ENCODE measurements at regions not wholly inside any gene's neighbourhood (a gene's known extent, or its start where the extent isn't known, plus 50 kb on each side); places are given as distances from the start of the nearest gene placed in this dataset.
"Not testable (repeated sequence)": the region's sequence is repeated elsewhere in the genome, so short reads cannot be mapped to it uniquely, and the experiment has no call there.

GRCh38 chr7:16369855-16370254 lies 51.5 kb downstream of the CRPPA start:
- no peak for DNase-seq

DNA sequence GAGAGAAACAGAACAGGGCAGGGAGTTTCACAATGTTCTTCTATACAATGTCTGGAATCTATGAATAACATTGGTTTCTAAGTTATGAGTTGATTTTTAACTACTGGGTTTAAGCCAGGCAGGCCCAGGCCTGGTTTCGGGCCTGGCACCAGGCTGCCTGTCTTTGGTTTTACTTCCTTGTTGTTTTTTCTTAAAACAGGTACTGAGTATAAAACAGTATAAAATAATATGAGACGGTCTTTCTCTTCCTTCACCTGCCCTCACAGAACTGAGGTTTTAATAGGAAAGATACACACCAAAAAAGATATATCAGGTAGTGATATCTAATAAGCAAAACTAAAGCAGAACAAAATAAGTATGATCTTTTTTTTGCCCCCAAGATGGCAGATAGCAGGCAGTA lies 52.0 kb downstream of the CRPPA start:
- not testable (repeated sequence) for DNase-seq

- DNase-seq: no peak
Measured at GRCh38 chr7:16368885-16369284, 52.5 kb downstream of the CRPPA start.

DNA sequence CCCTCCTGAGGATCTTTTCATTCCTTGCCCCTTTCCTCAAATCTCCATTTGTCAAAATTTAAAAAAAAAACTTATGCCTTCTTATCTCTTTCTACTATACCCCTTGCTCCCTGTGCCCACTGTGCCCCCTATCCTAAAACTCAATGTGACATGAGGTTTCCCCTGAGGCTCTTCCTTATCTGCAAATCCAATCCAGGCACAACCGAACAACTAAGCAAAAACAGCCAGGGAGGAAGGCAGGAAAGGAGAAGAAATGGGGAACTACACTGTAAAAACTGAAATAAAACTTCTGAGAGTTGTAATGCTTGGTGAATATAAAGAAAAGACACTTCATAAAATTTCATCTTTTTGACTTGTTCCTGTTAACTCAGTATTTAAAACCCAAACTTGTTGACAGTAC lies 54.2 kb downstream of the CRPPA start:
- no peak for DNase-seq

GRCh38 chr7:16365952-16366351 lies 55.4 kb downstream of the CRPPA start:
- DNase-seq: no peak

DNA sequence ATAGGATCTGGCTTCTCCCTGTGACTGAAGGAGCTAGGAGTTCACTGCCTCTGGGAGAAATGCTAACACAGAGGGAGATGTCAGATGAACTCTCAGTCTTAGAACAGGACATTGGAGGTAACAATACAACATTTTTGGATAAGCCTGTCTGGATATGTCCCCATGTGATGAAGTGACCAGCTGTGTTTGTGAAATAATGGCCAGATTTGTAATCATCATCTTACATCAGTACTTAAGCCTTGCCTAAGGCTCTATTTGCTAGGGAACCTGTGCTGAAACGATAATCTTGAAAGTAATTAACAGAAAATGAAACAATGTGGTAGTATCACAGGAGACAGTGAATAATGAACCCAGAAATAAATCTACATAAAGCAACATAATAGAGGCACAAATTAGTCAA lies 56.2 kb downstream of the CRPPA start:
- DNase-seq: no peak

GRCh38 chr7:16359216-16359615 lies 62.1 kb downstream of the CRPPA start:
- DNase-seq: no peak

GRCh38 chr7:16357921-16358320 lies 63.4 kb downstream of the CRPPA start:
- no peak for DNase-seq

- no peak for DNase-seq
Measured at GRCh38 chr7:16357474-16357873, 63.9 kb downstream of the CRPPA start.

GRCh38 chr7:16356301-16356958 lies 64.9 kb downstream of the CRPPA start:
- no peak for DNase-seq

DNA sequence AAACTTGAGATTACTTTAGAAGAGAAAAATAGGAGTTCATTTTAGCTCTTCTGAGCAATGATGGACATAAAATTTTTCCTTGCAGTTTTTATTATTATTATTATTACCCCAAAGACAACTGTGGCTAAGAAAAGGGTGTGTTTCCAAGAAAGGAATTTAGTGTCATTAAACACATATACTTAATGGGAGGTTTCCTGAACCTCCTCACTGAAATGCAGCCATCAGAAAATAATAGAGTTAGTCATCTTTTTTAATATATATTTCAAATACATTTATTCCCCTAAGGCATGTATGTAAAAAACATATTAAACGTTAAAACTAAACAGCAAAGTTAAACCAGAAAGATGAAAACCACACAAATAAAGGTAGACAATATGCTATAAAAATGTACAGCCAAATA lies 66.8 kb downstream of the CRPPA start:
- no peak for DNase-seq

- DNase-seq: no peak
Measured at GRCh38 chr7:16353226-16353625, 68.1 kb downstream of the CRPPA start.

DNA sequence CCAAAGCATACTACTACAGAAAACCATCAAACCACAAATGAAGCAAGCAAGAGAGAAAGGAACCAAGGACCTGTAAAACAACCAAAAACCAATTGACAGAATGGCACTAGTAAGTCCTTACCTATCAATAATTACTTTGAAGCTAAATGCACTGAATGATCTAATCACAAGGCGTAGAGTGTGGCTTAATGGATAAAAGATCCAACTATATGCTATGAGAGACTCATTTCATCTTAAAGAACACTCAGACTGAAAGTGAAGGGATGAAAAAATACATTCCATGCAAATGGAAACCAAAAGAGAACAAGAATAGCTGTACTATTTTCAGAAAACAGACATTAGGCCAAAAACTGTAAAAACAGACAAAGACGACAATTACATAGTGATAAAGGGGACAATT lies 70.7 kb downstream of the CRPPA start:
- no peak for DNase-seq

DNA sequence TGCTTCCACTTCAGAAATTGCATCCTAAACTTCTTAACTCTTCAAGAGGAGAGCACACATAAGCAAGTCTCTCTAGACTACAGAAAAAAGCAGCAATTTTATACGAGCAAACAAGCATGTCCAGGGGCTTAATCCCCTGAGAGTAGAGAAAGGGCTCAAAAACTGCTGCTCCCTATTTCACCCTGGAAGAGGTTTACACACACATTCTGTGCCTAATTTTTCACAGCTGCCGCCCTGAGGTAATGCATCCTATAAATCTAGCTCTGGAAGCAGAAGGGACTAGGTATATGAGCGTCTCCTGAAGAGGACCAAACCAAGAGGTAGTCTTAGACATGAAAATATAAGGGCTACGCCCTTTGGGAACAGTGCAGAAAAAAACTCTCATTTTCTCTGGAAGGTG lies 73.1 kb downstream of the CRPPA start:
- DNase-seq: no peak

DNA sequence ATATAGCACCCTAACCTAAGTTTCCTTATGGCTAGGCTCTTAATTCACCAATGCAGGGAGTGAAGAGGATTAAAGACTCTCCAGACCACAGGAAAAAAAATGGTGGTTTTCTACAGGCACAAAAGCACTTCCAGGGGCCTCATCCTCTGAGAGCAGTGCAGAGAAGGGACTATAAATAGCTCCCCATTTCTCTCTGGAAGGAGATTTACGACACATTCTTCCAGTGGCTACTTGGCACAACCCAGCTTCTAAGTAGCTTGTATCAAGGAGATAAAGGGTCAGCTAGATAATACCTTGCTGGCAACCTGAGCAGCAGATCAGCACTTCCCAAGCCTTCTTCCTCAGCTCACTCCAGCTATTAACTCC lies 73.5 kb downstream of the CRPPA start:
- DNase-seq: no peak

DNA sequence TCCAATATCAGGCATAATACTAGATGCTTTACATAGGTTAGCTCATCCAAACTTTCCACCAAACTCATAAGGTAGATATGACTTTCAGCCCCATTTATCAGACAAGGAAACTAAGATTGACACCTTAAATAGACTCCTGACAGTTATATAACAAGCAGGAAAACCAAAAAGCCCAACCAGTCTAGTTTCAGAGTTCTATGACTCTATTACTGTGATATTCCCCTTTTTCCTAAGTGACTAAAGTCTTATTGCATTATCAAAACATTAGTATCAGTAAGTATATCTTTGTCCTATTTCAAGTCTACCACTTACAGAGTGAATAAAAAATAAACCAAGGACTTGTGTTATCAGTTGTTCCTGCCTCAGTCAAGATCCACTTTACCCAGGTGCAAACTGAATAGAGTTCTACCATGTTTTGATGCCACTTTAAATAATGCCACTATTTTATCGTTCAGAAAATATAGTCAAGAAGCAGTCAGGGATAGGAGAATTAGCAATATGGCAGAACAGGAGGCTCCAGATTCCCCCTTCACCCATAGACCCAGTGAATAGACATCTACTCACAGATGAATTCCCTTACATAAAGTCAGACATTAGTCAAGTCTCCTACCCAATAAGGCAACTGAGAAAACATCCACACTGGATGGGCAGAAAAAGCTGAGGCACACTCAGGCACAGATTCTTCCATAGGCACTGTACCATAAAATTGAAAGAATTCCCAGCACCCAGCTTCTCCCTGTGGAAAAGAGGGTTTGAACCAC lies 74.1 kb downstream of the CRPPA start:
- no peak for DNase-seq

DNA sequence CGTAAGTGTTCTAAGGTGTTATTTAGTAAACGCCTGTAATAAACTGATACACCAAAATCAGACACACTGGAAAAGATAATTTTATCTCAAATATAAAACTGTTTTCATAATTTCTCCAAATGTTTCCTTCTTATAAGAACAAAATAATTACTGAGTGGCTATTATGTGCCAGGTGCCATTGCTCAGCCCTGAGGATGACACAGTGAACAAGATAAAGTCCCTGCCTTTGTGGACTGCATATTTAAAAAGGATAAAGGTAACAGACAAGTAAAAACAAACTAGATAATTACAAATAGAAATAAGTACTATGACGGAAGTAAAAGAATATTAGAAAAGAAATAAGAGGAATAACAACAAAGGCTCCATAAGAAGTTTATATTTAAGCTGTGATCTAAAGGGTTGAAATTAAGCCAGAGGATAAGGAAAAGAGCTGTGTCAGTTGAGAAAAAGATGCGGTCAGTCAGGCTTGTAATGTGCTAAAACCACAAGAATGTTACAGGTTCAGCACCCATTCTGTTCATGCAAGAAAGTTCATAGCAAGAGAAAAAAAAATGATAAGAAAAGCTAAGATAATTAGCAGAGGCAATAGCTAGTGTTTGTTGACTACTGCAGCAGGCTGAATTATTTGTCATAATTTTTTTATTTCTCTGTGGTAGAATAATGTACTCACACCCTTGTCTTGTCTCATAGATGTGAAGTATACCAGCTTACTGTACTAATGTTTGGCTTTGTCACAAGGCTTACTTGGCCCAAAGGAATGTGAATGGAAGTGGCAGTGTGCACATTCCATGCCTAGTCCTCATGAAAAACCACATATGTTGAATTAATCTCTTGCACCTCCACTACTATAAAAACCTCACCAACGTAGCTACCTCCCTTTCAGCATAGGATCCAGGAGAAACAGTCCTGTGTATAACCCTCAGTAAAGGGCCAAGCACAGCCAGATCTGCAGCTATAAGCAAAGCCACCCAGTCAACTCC lies 75.1 kb downstream of the CRPPA start:
- DNase-seq: no peak

DNA sequence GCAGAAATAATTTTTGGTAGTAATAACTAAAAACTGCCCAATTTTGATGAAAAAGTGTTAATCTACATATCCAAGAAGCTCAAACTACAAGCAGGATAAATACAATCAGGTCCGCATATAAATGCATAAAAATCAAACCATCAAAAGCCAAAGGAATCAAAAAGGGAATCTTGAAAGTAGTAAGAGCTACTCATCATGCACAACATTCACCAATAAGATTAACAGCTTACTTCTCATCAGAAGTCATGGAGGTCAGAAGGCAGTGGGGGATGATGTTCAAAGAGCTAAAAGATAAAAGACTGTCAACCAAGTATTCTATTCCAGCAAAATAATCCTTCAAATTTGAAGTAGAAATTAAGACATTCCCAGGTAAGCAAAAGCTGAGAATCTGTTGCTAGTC lies 76.4 kb downstream of the CRPPA start:
- DNase-seq: no peak

GRCh38 chr7:16343612-16344011 lies 77.7 kb downstream of the CRPPA start:
- DNase-seq: no peak

- no peak for DNase-seq
Measured at GRCh38 chr7:16338065-16338464, 83.3 kb downstream of the CRPPA start.

DNA sequence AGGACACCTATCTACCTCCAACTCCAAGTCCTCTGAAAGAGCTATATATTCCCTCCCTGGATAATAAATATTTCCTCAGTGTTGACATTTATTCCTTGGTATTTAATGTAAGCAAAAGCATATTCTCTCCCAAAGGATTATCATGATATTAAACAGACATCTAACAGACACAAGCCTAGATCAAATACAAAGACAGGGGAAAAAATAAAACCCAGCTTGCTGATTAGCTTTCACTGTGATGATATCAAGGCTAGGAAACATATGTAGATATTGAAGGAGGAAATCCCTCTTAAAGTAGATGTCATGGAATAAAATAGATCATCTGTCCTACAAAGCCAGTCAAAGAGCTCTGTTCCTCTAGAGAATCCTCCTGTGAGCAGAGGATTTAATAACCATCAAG lies 95.2 kb downstream of the CRPPA start:
- no peak for DNase-seq

GRCh38 chr7:16323313-16323712 lies 98.0 kb downstream of the CRPPA start:
- no peak for DNase-seq

DNA sequence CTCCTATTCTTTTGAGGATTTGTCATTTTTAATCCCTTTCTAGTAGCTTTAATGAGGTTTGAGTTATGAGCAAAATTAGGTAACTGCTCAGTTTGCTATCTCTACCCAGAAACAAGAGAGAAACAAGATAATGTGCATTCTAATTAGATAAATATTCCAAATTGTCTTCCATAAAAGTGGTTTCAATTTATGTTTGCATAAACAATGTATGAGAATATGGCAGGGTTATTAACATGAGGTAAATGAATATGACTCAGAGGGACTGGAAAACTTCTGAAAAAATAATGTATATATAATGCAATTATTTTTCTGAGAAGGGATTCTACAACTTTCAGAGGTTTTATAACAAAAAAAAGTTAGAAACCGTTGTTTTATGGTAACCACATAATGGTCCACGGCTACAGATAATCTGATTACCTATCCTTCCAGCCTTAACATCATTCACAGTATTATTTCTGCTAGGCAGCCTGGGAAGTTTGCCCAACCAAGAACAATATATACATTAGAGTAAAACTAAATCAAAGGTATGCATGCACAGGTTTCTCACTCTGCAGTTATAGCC lies 101.2 kb downstream of the CRPPA start:
- no peak for DNase-seq
